HUES64 (cell line): ENCODE measurements at regions not wholly inside any gene's neighbourhood (a gene's known extent, or its start where the extent isn't known, plus 50 kb on each side); places are given as distances from the start of the nearest gene placed in this dataset.
"Not testable (repeated sequence)": the region's sequence is repeated elsewhere in the genome, so short reads cannot be mapped to it uniquely, and the experiment has no call there.

Experiments used
- H3K27ac ChIP-seq: 2 replicates; pipeline ENCODE4 v1.7.0; 2013; ENCODE audit warnings: low read depth, low read length, inconsistent platforms
- H3K27me3 ChIP-seq: 2 replicates; pipeline ENCODE4 v1.6.1; 2013; ENCODE audit warnings: mild to moderate bottlenecking, low read length; ENCODE audit not compliant: insufficient read depth
- H3K36me3 ChIP-seq: 2 replicates; pipeline ENCODE4 v1.6.1; 2013; ENCODE audit warnings: mild to moderate bottlenecking, low read length; ENCODE audit not compliant: insufficient read depth
- H3K4me1 ChIP-seq: 2 replicates; pipeline ENCODE4 v1.6.1; 2013; ENCODE audit warnings: mild to moderate bottlenecking, low read length, moderate library complexity; ENCODE audit not compliant: insufficient read depth
- H3K4me3 ChIP-seq: 2 replicates; pipeline ENCODE4 v1.5.1; 2013; ENCODE audit warnings: mild to moderate bottlenecking, low read length, moderate library complexity
- H3K9ac ChIP-seq: 2 replicates; pipeline ENCODE4 v1.6.1; 2013; ENCODE audit warnings: mild to moderate bottlenecking, low read depth, low read length
- H3K9me3 ChIP-seq: 2 replicates; pipeline ENCODE4 v1.6.1; 2013; ENCODE audit warnings: low read depth, low read length; ENCODE audit not compliant: insufficient read depth
- WGBS: fragments of 150-250, 120-280 bp; methylation state at CpG from one replicate; pipeline ENCODE4 v1.1.7; 2013; ENCODE audit warnings: missing lambda C conversion rate; 5-methylcytosine and 5-hydroxymethylcytosine counted together

- Histone ChIP-seq H3K27ac (no peak overlapping the region), H3K36me3 (no peaks in the 10 kb centered on the region), H3K4me3 (no peak overlapping the region), H3K4me1 (no peaks in the 10 kb centered on the region; the same call in 1 of the 2 replicates), H3K9ac (no peak overlapping the region), H3K27me3 (no peaks in the 10 kb centered on the region), H3K9me3 (no peaks in the 10 kb centered on the region)
- WGBS: 88% methylated on average over 5 of the region's 5 CpGs
Measured at GRCh38 chr14:83614956-83615355, 1915.0 kb upstream of the FLRT2 start.

DNA sequence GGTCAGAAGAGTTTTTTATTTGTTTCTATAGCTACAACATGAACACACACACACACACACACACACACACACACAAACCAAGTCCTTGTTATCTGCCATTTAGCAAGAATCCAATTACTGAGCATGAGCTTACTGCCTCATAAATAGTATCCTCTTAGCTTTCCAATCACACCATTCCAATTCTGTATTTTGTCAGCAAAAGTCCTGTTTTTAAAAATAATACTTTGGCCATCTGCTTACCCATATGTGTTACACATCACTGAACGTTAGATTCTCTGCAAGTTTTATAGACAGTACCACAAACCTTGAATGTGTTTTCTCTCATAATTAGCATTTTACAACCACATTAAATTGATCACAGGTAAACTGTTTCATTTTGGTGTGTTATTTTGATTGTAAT, 1905.4 kb upstream of the FLRT2 start:
- no peak overlapping the region for H3K27ac ChIP-seq
- no peak overlapping the region for H3K9ac ChIP-seq

DNA sequence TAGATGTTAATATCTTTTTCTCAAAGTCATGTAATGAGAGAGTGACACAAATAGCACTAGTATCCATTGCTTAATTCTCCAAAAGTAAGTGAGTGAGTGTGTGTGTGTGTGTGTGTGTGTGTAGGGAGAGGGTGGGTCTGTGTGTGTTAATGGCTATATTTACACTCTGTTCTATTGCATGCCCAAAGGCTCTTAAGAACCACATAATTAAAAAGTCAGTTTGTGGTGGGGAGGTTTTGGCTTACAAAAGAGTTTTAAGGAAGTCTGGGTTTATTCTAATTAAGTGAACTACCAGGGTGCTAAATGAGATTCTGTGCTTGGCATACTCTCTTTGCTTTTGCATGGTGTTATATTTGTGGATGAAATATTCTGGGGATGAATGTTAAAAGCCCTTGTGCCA, 1897.6 kb upstream of the FLRT2 start:
- H3K36me3 ChIP-seq: no peaks in the 10 kb centered on the region
- H3K27me3 ChIP-seq: no peaks in the 10 kb centered on the region
- H3K9me3 ChIP-seq: no peaks in the 10 kb centered on the region
- peaks cover 3% of the 10 kb centered on the region; the same call in 1 of the 2 replicates for H3K4me1 ChIP-seq
- H3K9ac ChIP-seq: no peak overlapping the region
- no peak overlapping the region for H3K4me3 ChIP-seq
- H3K27ac ChIP-seq: no peak overlapping the region

More for the DNA sequence above, 1905.4 kb upstream of the FLRT2 start:
- Histone ChIP-seq H3K4me1 (0 out of 2 replicates have a peak, but pooled peaks cover 3% of the 10 kb centered on the region), H3K36me3 (no peaks in the 10 kb centered on the region), H3K27me3 (no peaks in the 10 kb centered on the region), H3K9me3 (no peaks in the 10 kb centered on the region), H3K4me3 (no peak overlapping the region)
- WGBS: 93% methylated on average over 1 of the region's 1 CpG

DNA sequence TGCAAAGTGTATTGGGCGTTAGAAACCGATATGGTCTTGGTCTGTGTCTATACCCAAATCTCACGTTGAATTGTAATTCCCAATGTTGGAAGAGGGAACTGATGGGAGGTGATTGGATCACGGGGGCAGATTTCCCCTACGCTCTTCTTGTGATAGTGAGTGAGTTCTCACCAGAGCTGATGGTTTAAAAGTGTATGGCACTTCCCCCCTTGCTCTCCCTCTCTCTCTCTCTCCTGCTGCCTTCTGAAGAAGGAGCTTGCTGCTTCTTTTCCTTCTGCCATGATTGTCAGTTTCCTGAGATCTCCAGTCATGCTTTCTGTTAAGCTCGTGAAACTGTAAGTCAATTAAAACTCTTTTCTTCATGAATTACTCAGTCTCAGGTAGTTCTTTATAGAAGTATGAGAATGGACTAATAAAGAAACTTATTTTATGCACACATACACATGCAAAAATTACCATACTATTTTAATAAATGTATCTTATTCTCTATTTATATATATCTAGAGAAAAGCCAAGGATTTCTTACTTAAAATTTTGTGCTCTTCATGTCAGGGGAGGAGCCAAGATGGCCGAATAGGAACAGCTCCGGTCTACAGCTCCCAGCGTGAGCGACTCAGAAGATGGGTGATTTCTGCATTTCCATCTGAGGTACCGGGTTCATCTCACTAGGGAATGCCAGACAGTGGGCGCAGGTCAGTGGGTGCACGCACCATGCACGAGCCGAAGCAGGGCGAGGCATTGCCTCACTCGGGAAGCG, 1891.0 kb upstream of the FLRT2 start:
- no peaks in the 10 kb centered on the region for H3K36me3 ChIP-seq
- WGBS: 88% methylated on average over 17 of the region's 18 CpGs
- H3K9ac ChIP-seq: no peak overlapping the region
- H3K27ac ChIP-seq: no peak overlapping the region
- no peak overlapping the region for H3K4me3 ChIP-seq
- no peaks in the 10 kb centered on the region for H3K9me3 ChIP-seq
- peaks cover 3% of the 10 kb centered on the region; the same call in 1 of the 2 replicates for H3K4me1 ChIP-seq
- H3K27me3 ChIP-seq: no peaks in the 10 kb centered on the region

DNA sequence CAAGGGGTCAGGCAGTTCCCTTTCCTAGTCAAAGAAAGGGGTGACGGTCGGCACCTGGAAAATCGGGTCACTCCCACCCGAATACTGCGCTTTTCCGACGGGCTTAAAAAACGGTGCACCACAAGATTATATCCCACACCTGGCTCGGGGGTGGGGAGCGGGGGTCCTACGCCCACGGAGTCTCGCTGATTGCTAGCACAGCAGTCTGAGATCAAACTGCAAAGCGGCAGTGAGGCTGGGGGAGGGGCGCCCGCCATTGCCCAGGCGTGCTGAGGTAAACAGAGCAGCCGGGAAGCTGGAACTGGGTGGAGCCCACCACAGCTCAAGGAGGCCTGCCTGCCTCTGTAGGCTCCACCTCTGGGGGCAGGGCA, 1890.5 kb upstream of the FLRT2 start:
- H3K4me1 ChIP-seq, H3K27ac ChIP-seq, H3K36me3 ChIP-seq, H3K9ac ChIP-seq, H3K4me3 ChIP-seq, H3K9me3 ChIP-seq, H3K27me3 ChIP-seq: not testable (repeated sequence)
- WGBS: 92% methylated on average over 18 of the region's 18 CpGs

- no peak overlapping the region for H3K4me3 ChIP-seq
- H3K9ac ChIP-seq: no peak overlapping the region
- H3K9me3 ChIP-seq: no peaks in the 10 kb centered on the region
- H3K4me1 ChIP-seq: no peaks in the 10 kb centered on the region
- H3K27ac ChIP-seq: no peak overlapping the region
- H3K36me3 ChIP-seq: no peaks in the 10 kb centered on the region
- H3K27me3 ChIP-seq: no peaks in the 10 kb centered on the region
- WGBS: 100% methylated on average over 1 of the region's 1 CpG
Measured at GRCh38 chr14:83646228-83646627, 1883.7 kb upstream of the FLRT2 start.

- Histone ChIP-seq H3K27ac (no peak overlapping the region), H3K27me3 (no peaks in the 10 kb centered on the region), H3K9me3 (no peaks in the 10 kb centered on the region), H3K9ac (no peak overlapping the region), H3K36me3 (no peaks in the 10 kb centered on the region), H3K4me3 (no peak overlapping the region), H3K4me1 (peaks cover 13% of the 10 kb centered on the region; the same call in 1 of the 2 replicates)
- 95% methylated on average over 1 of the region's 1 CpG for WGBS
Measured at GRCh38 chr14:83660597-83660996, 1869.3 kb upstream of the FLRT2 start.

DNA sequence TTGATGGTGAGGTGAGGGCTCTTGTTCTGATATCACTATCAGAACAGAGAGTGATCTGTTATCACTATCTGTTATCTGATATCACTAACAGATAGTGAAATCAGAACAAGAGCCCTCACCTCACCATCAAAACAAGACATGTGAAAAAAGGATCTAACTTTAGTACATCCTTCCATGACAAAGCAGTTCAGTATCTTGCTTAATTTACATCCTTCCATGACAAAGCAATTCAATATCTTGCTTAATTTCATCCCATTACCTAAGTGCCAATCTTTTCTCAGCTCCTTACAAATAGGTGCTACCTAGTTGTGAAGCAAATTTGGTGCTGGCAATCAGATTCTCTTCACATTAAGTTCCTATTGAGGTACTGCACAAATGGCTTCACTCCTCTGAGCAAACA, 1865.6 kb upstream of the FLRT2 start:
- Histone ChIP-seq H3K27me3 (no peaks in the 10 kb centered on the region), H3K9me3 (no peaks in the 10 kb centered on the region), H3K4me1 (peaks cover 13% of the 10 kb centered on the region; the same call in 1 of the 2 replicates)

GRCh38 chr14:83689265-83689664, 1840.7 kb upstream of the FLRT2 start:
- no peaks in the 10 kb centered on the region for H3K4me1 ChIP-seq
- H3K9me3 ChIP-seq: peaks cover 2% of the 10 kb centered on the region; the same call in 1 of the 2 replicates
- H3K36me3 ChIP-seq: no peaks in the 10 kb centered on the region
- no peak overlapping the region for H3K9ac ChIP-seq
- H3K4me3 ChIP-seq: no peak overlapping the region
- H3K27me3 ChIP-seq: no peaks in the 10 kb centered on the region
- no peak overlapping the region for H3K27ac ChIP-seq
- no CpG with 5 or more reads among the region's 1 CpG for WGBS

More for the DNA sequence above, 1865.6 kb upstream of the FLRT2 start:
- H3K27ac ChIP-seq: no peak overlapping the region
- no peaks in the 10 kb centered on the region for H3K36me3 ChIP-seq
- H3K4me3 ChIP-seq: no peak overlapping the region
- H3K9ac ChIP-seq: no peak overlapping the region

GRCh38 chr14:83697099-83697498, 1832.8 kb upstream of the FLRT2 start:
- Histone ChIP-seq H3K36me3 (no peaks in the 10 kb centered on the region), H3K27ac (no peak overlapping the region), H3K27me3 (no peaks in the 10 kb centered on the region), H3K4me1 (peaks cover 10% of the 10 kb centered on the region), H3K9ac (no peak overlapping the region), H3K9me3 (no peaks in the 10 kb centered on the region), H3K4me3 (no peak overlapping the region)

DNA sequence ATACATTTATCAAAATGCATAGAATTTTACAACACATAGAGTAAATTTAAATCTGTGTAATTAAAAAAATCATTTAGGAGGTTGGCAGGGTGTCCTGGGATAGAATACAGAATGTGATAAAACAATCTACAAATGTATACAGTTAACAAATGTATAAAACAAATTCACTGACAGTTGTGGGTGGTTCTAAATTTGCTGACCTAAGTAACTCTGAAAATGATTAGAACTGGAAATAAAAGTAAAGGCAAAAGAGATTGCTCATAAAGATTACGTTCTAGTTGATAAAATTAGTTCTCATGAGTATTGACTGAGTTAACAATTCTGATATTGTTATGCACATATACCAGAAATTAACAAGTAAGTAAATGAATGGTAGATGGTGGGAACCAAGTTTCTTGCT, 1827.3 kb upstream of the FLRT2 start:
- Histone ChIP-seq H3K36me3 (no peaks in the 10 kb centered on the region), H3K27me3 (no peaks in the 10 kb centered on the region), H3K4me3 (no peak overlapping the region), H3K9ac (no peak overlapping the region), H3K9me3 (no peaks in the 10 kb centered on the region), H3K27ac (no peak overlapping the region), H3K4me1 (peaks cover 29% of the 10 kb centered on the region)
- WGBS: 100% methylated on average over 1 of the region's 1 CpG
